Neural progenitor cell (in vitro differentiated cells): ENCODE measurements at regions not wholly inside any gene's neighbourhood (a gene's known extent, or its start where the extent isn't known, plus 50 kb on each side); places are given as distances from the start of the nearest gene placed in this dataset.

Experiments
- CTCF ChIP-seq: fragments of 200-600 bp; sonication (generic); IDR thresholded peaks from 2 replicates; pipeline ENCODE4 v1.5.1; 2017; ENCODE audit warnings: antibody characterized with exemption, mild to moderate bottlenecking
- EZH2 ChIP-seq: fragments of 200-600 bp; sonication (generic); IDR thresholded peaks from 2 replicates; pipeline ENCODE4 v1.6.1; 2017; ENCODE audit warnings: antibody characterized with exemption, mild to moderate bottlenecking, moderate library complexity
- EZH2phosphoT487 ChIP-seq: fragments of 200-600 bp; sonication (generic); IDR thresholded peaks from 2 replicates; pipeline ENCODE4 v1.6.1; 2017; ENCODE audit warnings: antibody characterized with exemption

- TF ChIP-seq CTCF (no peak), EZH2phosphoT487 (no peak), EZH2 (no peak)
These were observed 135.1 kb upstream of the SEMA6D start for GRCh38 chr15:47582233-47582632.
